MCF 10A (cell line): ENCODE measurements at regions not wholly inside any gene's neighbourhood (a gene's known extent, or its start where the extent isn't known, plus 50 kb on each side); places are given as distances from the start of the nearest gene placed in this dataset.

ENCODE experiments used
- BruUV-seq: library from RNA; stranded (reverse); fragments of 400-500 nt; replicated peaks from 2 replicates; lab custom pipeline; 2021; lab: Mats Ljungman, UMichigan
- CTCF ChIA-PET: fragments of 300-600 bp; sonication (Branson Sonifier 250); formaldehyde crosslinking; extraction: SDS; loops from one replicate; lab custom pipeline; 2021; ENCODE audit warnings: antibody characterized with exemption, inconsistent platforms; lab: Yijun Ruan, JAX
- POLR2A ChIA-PET: fragments of 300-600, 350-650 bp; sonication (Branson Sonifier 250); formaldehyde crosslinking; extraction: SDS; loops from one replicate; lab custom pipeline; 2020; ENCODE audit warnings: antibody characterized with exemption, inconsistent platforms; lab: Yijun Ruan, JAX
- DNase-seq: peaks from one replicate; pipeline ENCODE4 v3.0.0-alpha.2; 2018; ENCODE audit not compliant: unreplicated experiment
- H3K27ac Mint-ChIP-seq: one replicate; pipeline ENCODE4 v1.8.0; 2022; ENCODE audit warnings: mild to moderate bottlenecking, low read depth, mixed read lengths; ENCODE audit not compliant: unreplicated experiment
- H3K27me3 Mint-ChIP-seq: one replicate; pipeline ENCODE4 v1.8.0; 2022; ENCODE audit warnings: mixed read lengths; ENCODE audit not compliant: insufficient read depth, unreplicated experiment
- H3K36me3 Mint-ChIP-seq: one replicate; pipeline ENCODE4 v1.8.0; 2022; ENCODE audit warnings: mild to moderate bottlenecking, moderate library complexity, mixed read lengths; ENCODE audit not compliant: insufficient read depth, unreplicated experiment
- H3K4me1 Mint-ChIP-seq: one replicate; pipeline ENCODE4 v1.8.0; 2022; ENCODE audit warnings: mixed read lengths; ENCODE audit not compliant: insufficient read depth, unreplicated experiment
- H3K4me3 Mint-ChIP-seq: one replicate; pipeline ENCODE4 v1.8.0; 2022; ENCODE audit warnings: mild to moderate bottlenecking, moderate library complexity, mixed read lengths; ENCODE audit not compliant: unreplicated experiment
- H3K9me3 Mint-ChIP-seq: one replicate; pipeline ENCODE4 v1.8.0; 2022; ENCODE audit warnings: mixed read lengths; ENCODE audit not compliant: unreplicated experiment
- intact Hi-C: fragments of 100-400 bp; cut with micrococcal nuclease; formaldehyde crosslinking; loops from 2 replicates; pipeline ENCODE4 v1.14.1; 2022
- TF ChIP-seq, protein P1 (sequence below): fragments of 200-600 bp; IDR thresholded peaks from one replicate; pipeline ENCODE4 v1.8.0; 2022; ENCODE audit warnings: antibody characterized with exemption, mild to moderate bottlenecking; ENCODE audit not compliant: unreplicated experiment

DNA sequence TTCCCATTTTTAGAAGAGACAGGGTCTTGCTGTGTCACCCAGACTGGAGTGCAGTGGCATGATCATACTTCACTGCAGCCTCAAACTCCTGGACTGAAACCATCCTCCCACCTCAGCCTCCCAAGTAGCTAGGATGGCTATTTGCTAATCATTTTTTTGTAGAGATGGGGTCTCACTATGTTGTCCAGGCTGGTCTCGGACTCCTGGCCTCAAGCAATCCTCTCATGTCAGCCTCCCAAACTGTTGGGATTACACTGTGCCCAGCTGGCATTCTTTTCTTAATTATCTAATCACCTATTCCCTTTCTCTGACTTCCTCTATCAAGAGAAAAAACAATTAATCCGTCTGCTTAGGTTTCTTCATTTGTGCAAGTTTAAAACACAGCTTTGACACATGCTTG, 172.5 kb upstream of the TRIM24 start:
- H3K27ac Mint-ChIP-seq, result no peak overlapping the region
- CTCF ChIA-PET, result interaction anchor here (0.6 to 1.2 kb wide), 3 partner anchors 39 to 356 kb away, joined by 3 to 4 read pairs (median 3); no protein-coding TSS in a partner anchor
- no TSS peak for BruUV-seq
- no peak for DNase-seq
- no peaks in the 10 kb centered on the region for H3K4me1 Mint-ChIP-seq
- peaks cover 11% of the 10 kb centered on the region for H3K36me3 Mint-ChIP-seq
- no peak overlapping the region for H3K4me3 Mint-ChIP-seq
- H3K9me3 Mint-ChIP-seq, result peaks cover 10% of the 10 kb centered on the region
- no peaks in the 10 kb centered on the region for H3K27me3 Mint-ChIP-seq
- intact Hi-C loops, result no loop called here
- TF ChIP-seq, protein P1, sequence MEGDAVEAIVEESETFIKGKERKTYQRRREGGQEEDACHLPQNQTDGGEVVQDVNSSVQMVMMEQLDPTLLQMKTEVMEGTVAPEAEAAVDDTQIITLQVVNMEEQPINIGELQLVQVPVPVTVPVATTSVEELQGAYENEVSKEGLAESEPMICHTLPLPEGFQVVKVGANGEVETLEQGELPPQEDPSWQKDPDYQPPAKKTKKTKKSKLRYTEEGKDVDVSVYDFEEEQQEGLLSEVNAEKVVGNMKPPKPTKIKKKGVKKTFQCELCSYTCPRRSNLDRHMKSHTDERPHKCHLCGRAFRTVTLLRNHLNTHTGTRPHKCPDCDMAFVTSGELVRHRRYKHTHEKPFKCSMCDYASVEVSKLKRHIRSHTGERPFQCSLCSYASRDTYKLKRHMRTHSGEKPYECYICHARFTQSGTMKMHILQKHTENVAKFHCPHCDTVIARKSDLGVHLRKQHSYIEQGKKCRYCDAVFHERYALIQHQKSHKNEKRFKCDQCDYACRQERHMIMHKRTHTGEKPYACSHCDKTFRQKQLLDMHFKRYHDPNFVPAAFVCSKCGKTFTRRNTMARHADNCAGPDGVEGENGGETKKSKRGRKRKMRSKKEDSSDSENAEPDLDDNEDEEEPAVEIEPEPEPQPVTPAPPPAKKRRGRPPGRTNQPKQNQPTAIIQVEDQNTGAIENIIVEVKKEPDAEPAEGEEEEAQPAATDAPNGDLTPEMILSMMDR, result no peak
- POLR2A ChIA-PET, result interaction anchor here (1.0 kb wide), 1 partner anchor 10 kb away, joined by 3 read pairs; no protein-coding TSS in a partner anchor

DNA sequence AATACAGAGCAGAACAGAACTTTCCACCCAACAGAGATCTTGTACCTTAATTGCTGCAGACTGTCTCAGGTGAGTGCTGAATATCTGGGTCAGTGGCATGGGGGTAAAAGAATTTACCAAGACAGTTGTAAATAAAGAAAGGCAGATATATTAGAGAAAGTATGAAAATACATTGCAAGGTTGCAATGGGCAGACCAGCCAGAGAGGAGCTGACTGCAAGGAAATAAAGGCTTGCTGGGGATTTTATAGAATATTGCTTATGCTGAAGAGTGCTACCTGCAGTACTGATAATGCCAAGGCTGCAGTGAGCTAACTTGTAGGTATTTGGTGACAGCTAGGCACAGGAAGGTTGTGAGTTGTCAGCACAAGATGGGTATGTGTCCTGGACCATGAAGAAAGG, 171.0 kb upstream of the TRIM24 start:
- DNase-seq, result no peak
- Mint-ChIP-seq H3K4me1 (no peaks in the 10 kb centered on the region), H3K36me3 (peaks cover 11% of the 10 kb centered on the region), H3K27ac (no peak overlapping the region), H3K9me3 (peaks cover 10% of the 10 kb centered on the region), H3K4me3 (no peak overlapping the region), H3K27me3 (no peaks in the 10 kb centered on the region)
- POLR2A ChIA-PET, result no interaction called here
- no TSS peak for BruUV-seq
- CTCF ChIA-PET, result no interaction called here
- intact Hi-C loops, result no loop called here
- TF ChIP-seq, protein P1, result no peak

GRCh38 chr7:138289864-138290263, 170.2 kb upstream of the TRIM24 start:
- H3K36me3 Mint-ChIP-seq, result peaks cover 11% of the 10 kb centered on the region
- ChIA-PET CTCF (no interaction called here), POLR2A (interaction anchor here (0.6 kb wide), 1 partner anchor 1789 kb away, joined by 5 read pairs; no protein-coding TSS in a partner anchor)
- DNase-seq, result no peak
- no peaks in the 10 kb centered on the region for H3K27me3 Mint-ChIP-seq
- no peak overlapping the region for H3K27ac Mint-ChIP-seq
- TF ChIP-seq, protein P1, result no peak
- intact Hi-C loops, result no loop called here
- BruUV-seq, result no TSS peak
- peaks cover 4% of the 10 kb centered on the region for H3K4me1 Mint-ChIP-seq
- peaks cover 10% of the 10 kb centered on the region for H3K9me3 Mint-ChIP-seq
- H3K4me3 Mint-ChIP-seq, result no peak overlapping the region

GRCh38 chr7:138292951-138293350, 167.1 kb upstream of the TRIM24 start:
- Mint-ChIP-seq H3K36me3 (peaks cover 5% of the 10 kb centered on the region), H3K4me1 (peaks cover 8% of the 10 kb centered on the region), H3K27ac (no peak overlapping the region), H3K27me3 (no peaks in the 10 kb centered on the region), H3K4me3 (no peak overlapping the region), H3K9me3 (peaks cover 10% of the 10 kb centered on the region)
- TF ChIP-seq, protein P1, result no peak
- BruUV-seq, result no TSS peak
- CTCF ChIA-PET, result no interaction called here
- DNase-seq, result no peak
- intact Hi-C loops, result no loop called here
- POLR2A ChIA-PET, result interaction anchor here (0.7 kb wide), 1 partner anchor 88 kb away, joined by 3 read pairs; no protein-coding TSS in a partner anchor
